T-helper 9 cell (primary cell): ENCODE measurements at regions not wholly inside any gene's neighbourhood (a gene's known extent, or its start where the extent isn't known, plus 50 kb on each side); places are given as distances from the start of the nearest gene placed in this dataset.
"Not testable (repeated sequence)": the region's sequence is repeated elsewhere in the genome, so short reads cannot be mapped to it uniquely, and the experiment has no call there.

Source experiments
- DNase-seq: peaks from one replicate; pipeline ENCODE4 v3.0.0-alpha.2; 2020

DNA sequence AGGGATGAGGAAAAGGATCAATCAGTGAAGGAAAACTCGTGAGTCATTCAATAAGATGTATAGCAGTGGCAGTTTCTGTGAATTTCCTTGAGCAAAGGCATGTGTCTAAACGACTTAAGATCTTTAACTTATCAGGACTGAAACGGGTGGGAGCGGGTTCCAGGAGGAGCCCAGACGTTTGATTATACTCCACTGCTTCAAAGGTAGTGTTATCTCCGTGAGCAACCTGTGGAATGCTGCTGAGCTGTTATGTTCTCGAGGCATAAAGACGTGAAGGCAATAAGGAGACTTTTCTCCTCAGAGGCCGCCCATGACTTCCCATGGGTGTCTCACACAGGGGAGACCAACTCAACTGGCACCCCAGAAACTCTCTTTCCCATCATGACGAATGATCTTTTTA lies 72.7 kb upstream of the DLGAP1 start:
- not testable (repeated sequence) for DNase-seq

DNA sequence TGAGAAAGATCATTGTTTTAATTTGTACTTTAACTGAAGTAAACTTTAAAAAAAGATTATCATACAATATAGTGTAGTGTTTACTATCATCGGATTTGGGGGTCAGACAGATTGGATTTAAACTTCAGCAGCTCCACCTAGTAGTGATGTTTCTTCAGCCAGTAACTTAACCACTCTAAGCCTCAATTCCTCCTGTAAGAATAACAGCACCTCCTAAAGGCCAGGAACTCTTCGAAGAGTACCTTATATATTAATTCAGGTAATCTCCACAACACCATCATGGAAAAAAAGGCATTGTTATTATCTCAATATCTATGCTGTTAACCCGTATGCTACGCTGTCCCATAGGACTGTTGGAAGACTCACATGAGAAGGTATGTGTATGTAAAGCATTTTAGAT lies 69.0 kb upstream of the DLGAP1 start:
- DNase-seq, result no peak

DNA sequence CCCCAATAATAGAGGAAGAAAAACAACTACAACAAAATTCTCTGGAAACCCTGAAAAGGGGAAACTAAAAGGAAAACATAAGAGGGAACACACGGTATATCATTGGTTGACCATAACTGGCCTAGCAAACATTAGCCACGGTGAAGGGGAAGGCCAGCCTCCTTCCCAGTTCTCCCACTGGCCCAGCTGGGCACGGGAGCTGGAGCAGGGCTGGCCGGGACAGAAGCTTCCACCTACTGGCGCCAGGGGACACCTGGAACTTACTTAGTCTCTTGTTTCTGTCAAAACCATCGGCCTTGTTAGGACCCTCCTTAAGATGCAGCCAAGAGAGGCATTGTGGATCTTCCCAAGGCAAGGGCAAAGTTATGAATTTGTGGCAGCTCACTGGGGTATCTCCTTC lies 56.1 kb upstream of the DLGAP1 start:
- DNase-seq, result no peak

DNA sequence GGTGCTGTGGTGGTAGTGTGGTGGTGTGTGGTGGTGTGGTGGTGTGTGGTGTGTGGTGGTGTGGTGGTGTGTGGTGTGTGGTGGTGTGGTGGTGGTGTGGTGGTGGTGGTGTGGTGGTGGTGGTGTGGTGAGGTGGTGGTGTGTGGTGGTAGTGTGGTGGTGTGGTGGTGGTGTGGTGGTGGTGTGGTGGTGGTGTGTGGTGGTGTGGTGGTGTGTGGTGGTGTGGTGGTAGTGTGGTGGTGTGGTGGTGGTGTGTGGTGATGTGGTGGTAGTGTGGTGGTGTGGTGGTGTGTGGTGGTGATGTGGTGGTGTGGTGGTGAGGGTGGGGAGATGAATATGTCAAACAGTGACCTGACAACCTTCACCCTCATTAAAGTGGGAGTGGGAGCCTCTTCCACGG lies 55.6 kb upstream of the DLGAP1 start:
- no peak for DNase-seq

DNA sequence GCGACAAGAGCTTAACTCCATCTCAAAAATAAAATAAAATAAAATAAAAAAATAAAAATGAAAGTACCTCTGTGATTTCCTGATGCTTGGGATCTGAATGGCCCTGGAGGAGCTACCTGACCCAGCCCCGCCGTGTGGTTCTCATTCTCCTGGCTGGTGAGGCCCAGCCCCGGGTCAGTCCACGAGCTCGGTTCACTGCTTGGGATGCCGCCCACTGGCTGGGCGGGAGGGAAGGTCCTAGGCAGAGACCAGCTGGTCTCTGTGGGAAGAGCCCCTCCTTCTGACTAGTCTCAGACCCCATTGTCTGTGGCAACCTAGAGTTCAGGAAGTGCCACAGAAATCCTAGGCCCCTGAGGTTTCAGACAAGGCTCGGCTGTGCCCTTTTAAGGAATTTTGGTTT lies 55.1 kb upstream of the DLGAP1 start:
- DNase-seq, result no peak
